ENCODE measurements at regions not wholly inside any gene's neighbourhood (a gene's known extent, or its start where the extent isn't known, plus 50 kb on each side); places are given as distances from the start of the nearest gene placed in this dataset.

GRCh38 chr1:234725177-234726132 lies 115.5 kb upstream of the IRF2BP2 start:
- peak overlapping the region; percentile 99 for H3K27ac ChIP-seq
- no peaks in the 10 kb centered on the region for H3K27me3 ChIP-seq (replicated peaks)
- no peaks in the 10 kb centered on the region for H3K36me3 ChIP-seq (replicated peaks)
- TF ChIP-seq, protein P1, sequence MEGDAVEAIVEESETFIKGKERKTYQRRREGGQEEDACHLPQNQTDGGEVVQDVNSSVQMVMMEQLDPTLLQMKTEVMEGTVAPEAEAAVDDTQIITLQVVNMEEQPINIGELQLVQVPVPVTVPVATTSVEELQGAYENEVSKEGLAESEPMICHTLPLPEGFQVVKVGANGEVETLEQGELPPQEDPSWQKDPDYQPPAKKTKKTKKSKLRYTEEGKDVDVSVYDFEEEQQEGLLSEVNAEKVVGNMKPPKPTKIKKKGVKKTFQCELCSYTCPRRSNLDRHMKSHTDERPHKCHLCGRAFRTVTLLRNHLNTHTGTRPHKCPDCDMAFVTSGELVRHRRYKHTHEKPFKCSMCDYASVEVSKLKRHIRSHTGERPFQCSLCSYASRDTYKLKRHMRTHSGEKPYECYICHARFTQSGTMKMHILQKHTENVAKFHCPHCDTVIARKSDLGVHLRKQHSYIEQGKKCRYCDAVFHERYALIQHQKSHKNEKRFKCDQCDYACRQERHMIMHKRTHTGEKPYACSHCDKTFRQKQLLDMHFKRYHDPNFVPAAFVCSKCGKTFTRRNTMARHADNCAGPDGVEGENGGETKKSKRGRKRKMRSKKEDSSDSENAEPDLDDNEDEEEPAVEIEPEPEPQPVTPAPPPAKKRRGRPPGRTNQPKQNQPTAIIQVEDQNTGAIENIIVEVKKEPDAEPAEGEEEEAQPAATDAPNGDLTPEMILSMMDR (IDR thresholded peaks at IDR 0.05; ENCODE audit: low read depth, low read length, missing control alignments) = no peak
- no peak for DNase-seq
- H3K4me3 ChIP-seq (ENCODE audit: low read depth, low read length) = no peak overlapping the region
- in situ Hi-C loops (cut with HindIII; ENCODE audit: low pct_ligation_motif_present, low sequenced_read_pairs) = loop anchor here (25.0 kb wide), 2 partner anchors 112 to 237 kb away; no protein-coding TSS in a partner anchor

GRCh38 chr1:234724516-234725176 lies 114.7 kb upstream of the IRF2BP2 start:
- DNase-seq = no peak
- Histone ChIP-seq H3K27ac (peak overlapping the region; percentile 99), H3K36me3 (replicated peaks) (no peaks in the 10 kb centered on the region), H3K4me3 (ENCODE audit: low read depth, low read length) (peak overlapping the region; percentile 12), H3K27me3 (replicated peaks) (no peaks in the 10 kb centered on the region)
- TF ChIP-seq, protein P1 (IDR thresholded peaks at IDR 0.05; ENCODE audit: low read depth, low read length, missing control alignments) = no peak
- in situ Hi-C loops (cut with HindIII; ENCODE audit: low pct_ligation_motif_present, low sequenced_read_pairs) = loop anchor here (25.0 kb wide), 2 partner anchors 113 to 238 kb away; no protein-coding TSS in a partner anchor

- in situ Hi-C loops (cut with HindIII; ENCODE audit: low pct_ligation_motif_present, low sequenced_read_pairs) = no loop called here
- TF ChIP-seq, protein P1 (IDR thresholded peaks at IDR 0.05; ENCODE audit: low read depth, low read length, missing control alignments) = no peak
- peak overlapping the region; percentile 99 for H3K27ac ChIP-seq
- no peaks in the 10 kb centered on the region for H3K36me3 ChIP-seq (replicated peaks)
- peak overlapping the region; percentile 15 for H3K4me3 ChIP-seq (ENCODE audit: low read depth, low read length)
- no peaks in the 10 kb centered on the region for H3K27me3 ChIP-seq (replicated peaks)
- peak; percentile 88 for DNase-seq
Observed at GRCh38 chr1:234722904-234723720, 113.1 kb upstream of the IRF2BP2 start.

GRCh38 chr1:234722270-234722704 lies 112.3 kb upstream of the IRF2BP2 start:
- in situ Hi-C loops (cut with HindIII; ENCODE audit: low pct_ligation_motif_present, low sequenced_read_pairs) = no loop called here
- H3K36me3 ChIP-seq (replicated peaks) = no peaks in the 10 kb centered on the region
- no peak for DNase-seq
- H3K27me3 ChIP-seq (replicated peaks) = no peaks in the 10 kb centered on the region
- TF ChIP-seq, protein P1 (IDR thresholded peaks at IDR 0.05; ENCODE audit: low read depth, low read length, missing control alignments) = no peak
- no peak overlapping the region for H3K4me3 ChIP-seq (ENCODE audit: low read depth, low read length)
- peak overlapping the region; percentile 99 for H3K27ac ChIP-seq

DNA sequence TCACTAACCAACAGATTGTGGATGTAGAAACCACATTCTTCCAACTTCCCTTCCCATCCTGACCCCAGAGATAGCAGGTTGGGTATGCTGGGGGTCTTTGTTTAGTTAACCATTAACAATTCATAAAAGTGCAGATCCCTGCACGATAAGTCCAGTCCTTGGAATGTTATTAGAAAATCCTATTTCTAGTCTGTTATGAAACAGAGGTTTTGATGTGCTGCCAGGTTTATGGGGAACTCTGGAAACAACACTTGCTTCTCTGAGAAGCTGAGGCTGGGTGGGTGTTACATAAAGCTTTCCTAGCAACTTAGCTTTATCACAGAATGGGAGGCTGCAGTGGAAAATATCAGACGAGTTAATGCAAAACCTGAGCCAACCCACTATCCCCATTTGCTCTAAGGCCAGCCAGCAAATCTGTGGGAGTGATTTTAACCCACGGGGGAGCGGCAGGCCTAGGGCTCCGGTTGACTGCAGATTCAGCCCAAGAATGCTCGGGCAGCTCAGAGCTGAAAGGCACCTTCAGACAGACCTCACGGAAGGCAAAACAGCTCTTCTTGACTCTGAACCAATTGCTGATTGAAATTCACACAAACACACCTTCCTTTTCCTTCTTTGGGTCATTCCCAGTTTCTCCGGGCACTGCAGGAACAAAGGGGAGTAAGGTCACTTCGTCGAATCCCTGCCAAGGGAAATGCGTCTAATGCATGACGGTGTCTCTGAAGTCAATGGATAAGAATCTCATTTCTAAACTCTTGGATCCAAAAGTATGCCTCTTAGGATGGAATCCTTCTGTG lies 111.7 kb upstream of the IRF2BP2 start:
- TF ChIP-seq, protein P1 (IDR thresholded peaks at IDR 0.05; ENCODE audit: low read depth, low read length, missing control alignments) = no peak
- H3K36me3 ChIP-seq (replicated peaks) = no peaks in the 10 kb centered on the region
- peak overlapping the region; percentile 99 for H3K27ac ChIP-seq
- no peak overlapping the region for H3K4me3 ChIP-seq (ENCODE audit: low read depth, low read length)
- in situ Hi-C loops (cut with HindIII; ENCODE audit: low pct_ligation_motif_present, low sequenced_read_pairs) = no loop called here
- H3K27me3 ChIP-seq (replicated peaks) = no peaks in the 10 kb centered on the region
- DNase-seq = peak; percentile 88

Measured in brain microvascular endothelial cell (primary cell).